SK-N-SH treated with all-trans-retinoic acid at 6 μM for 48 hours (cell line): ENCODE measurements at regions not wholly inside any gene's neighbourhood (a gene's known extent, or its start where the extent isn't known, plus 50 kb on each side); places are given as distances from the start of the nearest gene placed in this dataset.

Source experiments
- ATAC-seq: fragments of 200-7000 bp; cut with Tn5 transposase; 3 replicates; pipeline ENCODE4 v1.9.1; 2020; ENCODE audit warnings: mild to moderate bottlenecking, moderate library complexity
- ARNTL ChIP-seq: fragments of 450-650 bp; formaldehyde crosslinking; IDR thresholded peaks from 2 replicates; pipeline ENCODE4 v1.5.0; 2020; ENCODE audit warnings: low read depth, mild to moderate bottlenecking, moderate library complexity, borderline replicate concordance
- BACH2 ChIP-seq: fragments of 250-450 bp; sonication (Bioruptor Pico); IDR thresholded peaks from 2 replicates; pipeline ENCODE4 v1.9.0; 2021; ENCODE audit warnings: mild to moderate bottlenecking, borderline replicate concordance
- CSDC2 ChIP-seq: fragments of 250-450 bp; sonication (Bioruptor Pico); IDR thresholded peaks from 2 replicates; pipeline ENCODE4 v1.5.0; 2020; ENCODE audit warnings: mild to moderate bottlenecking, moderate library complexity
- ESRRG ChIP-seq: fragments of 250-450 bp; sonication (Bioruptor Pico); IDR thresholded peaks from 2 replicates; pipeline ENCODE4 v1.6.1; 2021; ENCODE audit warnings: mild to moderate bottlenecking
- GLIS3 ChIP-seq: fragments of 250-450 bp; sonication (Bioruptor Pico); IDR thresholded peaks from 2 replicates; pipeline ENCODE4 v1.5.0; 2020; ENCODE audit warnings: mild to moderate bottlenecking, moderate library complexity
- ISL1 ChIP-seq: fragments of 250-450 bp; sonication (Bioruptor Pico); IDR thresholded peaks from 2 replicates; pipeline ENCODE4 v2.1.2; 2022; ENCODE audit warnings: mild to moderate bottlenecking, moderate library complexity
- OSR1 ChIP-seq: fragments of 250-450 bp; sonication (Bioruptor Pico); IDR thresholded peaks from 2 replicates; pipeline ENCODE4 v1.8.0; 2022; ENCODE audit warnings: moderate library complexity, mild to moderate bottlenecking, inconsistent platforms
- PPARA ChIP-seq: fragments of 250-450 bp; sonication (Bioruptor Pico); IDR thresholded peaks from 2 replicates; pipeline ENCODE4 v1.5.0; 2020; ENCODE audit warnings: mild to moderate bottlenecking, borderline replicate concordance
- RARB ChIP-seq: fragments of 250-450 bp; sonication (Bioruptor Pico); IDR thresholded peaks from 2 replicates; pipeline ENCODE4 v1.8.0; 2021; ENCODE audit warnings: mild to moderate bottlenecking, moderate library complexity
- SNAI2 ChIP-seq: fragments of 250-450 bp; sonication (Bioruptor Pico); IDR thresholded peaks from 2 replicates; pipeline ENCODE4 v1.5.0; 2020; ENCODE audit warnings: mild to moderate bottlenecking, moderate library complexity
- TCF4 ChIP-seq: fragments of 250-450 bp; sonication (Bioruptor Pico); IDR thresholded peaks from 2 replicates; pipeline ENCODE4 v1.8.0; 2021; ENCODE audit warnings: mild to moderate bottlenecking, moderate library complexity, borderline replicate concordance
- ZC3H10 ChIP-seq: fragments of 250-450 bp; sonication (Bioruptor Pico); IDR thresholded peaks from 2 replicates; pipeline ENCODE4 v1.5.1; 2021; ENCODE audit warnings: mild to moderate bottlenecking, moderate library complexity
- ZFP3 ChIP-seq: fragments of 250-450 bp; sonication (Bioruptor Pico); IDR thresholded peaks from 2 replicates; pipeline ENCODE4 v1.5.0; 2020; ENCODE audit warnings: mild to moderate bottlenecking, moderate library complexity
- ZNF565 ChIP-seq: fragments of 450-650 bp; formaldehyde crosslinking; conservative IDR thresholded peaks from 2 replicates; pipeline ENCODE4 v1.5.0; 2020; ENCODE audit warnings: low read depth, mild to moderate bottlenecking, moderate library complexity
- ZNF70 ChIP-seq: fragments of 450-650 bp; formaldehyde crosslinking; IDR thresholded peaks from 2 replicates; pipeline ENCODE4 v1.5.0; 2020; ENCODE audit warnings: mild to moderate bottlenecking, moderate library complexity
- TF ChIP-seq, protein P1 (sequence below): fragments of 250-450 bp; sonication (Bioruptor Pico); IDR thresholded peaks from 2 replicates; pipeline ENCODE4 v1.5.1; 2021; ENCODE audit warnings: mild to moderate bottlenecking, moderate library complexity
- TF ChIP-seq, protein P2 (sequence below): fragments of 250-450 bp; sonication (Bioruptor Pico); IDR thresholded peaks from 2 replicates; pipeline ENCODE4 v1.5.1; 2020; ENCODE audit warnings: low read depth, mild to moderate bottlenecking, moderate library complexity
- TF ChIP-seq, protein P3 (sequence below): fragments of 250-450 bp; sonication (Bioruptor Pico); IDR thresholded peaks from 2 replicates; pipeline ENCODE4 v1.5.0; 2020; ENCODE audit warnings: mild to moderate bottlenecking, moderate library complexity
- TF ChIP-seq, protein P4 (sequence below): fragments of 250-450 bp; sonication (Bioruptor Pico); IDR thresholded peaks from 2 replicates; pipeline ENCODE4 v1.8.0; 2021; ENCODE audit warnings: low read depth, mild to moderate bottlenecking, moderate library complexity, borderline replicate concordance

DNA sequence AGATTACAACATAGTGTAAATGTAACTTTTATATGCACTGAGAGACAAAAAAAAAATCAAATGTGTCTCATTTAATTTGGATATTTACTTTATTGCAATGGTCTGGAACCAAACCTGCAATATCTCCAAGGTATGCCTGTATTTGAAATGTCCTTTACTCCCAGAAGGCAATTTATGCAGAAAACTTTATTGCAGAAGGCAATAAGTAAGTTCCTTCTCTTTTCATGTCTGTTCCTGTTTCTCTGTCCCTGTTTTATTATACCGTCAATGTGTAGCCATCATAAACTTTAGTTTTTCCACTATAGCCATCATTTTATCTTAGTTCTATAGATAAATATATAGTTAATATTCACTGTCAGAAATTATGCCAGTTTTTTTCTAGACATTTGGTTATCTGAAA is 513.1 kb upstream of the FAM98A start:
- ATAC-seq: no peak
- TF ChIP-seq, protein P1, sequence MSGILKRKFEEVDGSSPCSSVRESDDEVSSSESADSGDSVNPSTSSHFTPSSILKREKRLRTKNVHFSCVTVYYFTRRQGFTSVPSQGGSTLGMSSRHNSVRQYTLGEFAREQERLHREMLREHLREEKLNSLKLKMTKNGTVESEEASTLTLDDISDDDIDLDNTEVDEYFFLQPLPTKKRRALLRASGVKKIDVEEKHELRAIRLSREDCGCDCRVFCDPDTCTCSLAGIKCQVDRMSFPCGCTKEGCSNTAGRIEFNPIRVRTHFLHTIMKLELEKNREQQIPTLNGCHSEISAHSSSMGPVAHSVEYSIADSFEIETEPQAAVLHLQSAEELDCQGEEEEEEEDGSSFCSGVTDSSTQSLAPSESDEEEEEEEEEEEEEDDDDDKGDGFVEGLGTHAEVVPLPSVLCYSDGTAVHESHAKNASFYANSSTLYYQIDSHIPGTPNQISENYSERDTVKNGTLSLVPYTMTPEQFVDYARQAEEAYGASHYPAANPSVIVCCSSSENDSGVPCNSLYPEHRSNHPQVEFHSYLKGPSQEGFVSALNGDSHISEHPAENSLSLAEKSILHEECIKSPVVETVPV (CRISPR knock-in tag): no peak
- no peak for TF ChIP-seq OSR1 (CRISPR knock-in tag)
- TF ChIP-seq, protein P2, sequence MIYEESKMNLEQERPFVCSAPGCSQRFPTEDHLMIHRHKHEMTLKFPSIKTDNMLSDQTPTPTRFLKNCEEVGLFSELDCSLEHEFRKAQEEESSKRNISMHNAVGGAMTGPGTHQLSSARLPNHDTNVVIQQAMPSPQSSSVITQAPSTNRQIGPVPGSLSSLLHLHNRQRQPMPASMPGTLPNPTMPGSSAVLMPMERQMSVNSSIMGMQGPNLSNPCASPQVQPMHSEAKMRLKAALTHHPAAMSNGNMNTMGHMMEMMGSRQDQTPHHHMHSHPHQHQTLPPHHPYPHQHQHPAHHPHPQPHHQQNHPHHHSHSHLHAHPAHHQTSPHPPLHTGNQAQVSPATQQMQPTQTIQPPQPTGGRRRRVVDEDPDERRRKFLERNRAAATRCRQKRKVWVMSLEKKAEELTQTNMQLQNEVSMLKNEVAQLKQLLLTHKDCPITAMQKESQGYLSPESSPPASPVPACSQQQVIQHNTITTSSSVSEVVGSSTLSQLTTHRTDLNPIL (CRISPR knock-in tag): no peak
- no peak for TF ChIP-seq BACH2 (CRISPR knock-in tag)
- no peak for TF ChIP-seq ESRRG (CRISPR knock-in tag)
- TF ChIP-seq, protein P3, sequence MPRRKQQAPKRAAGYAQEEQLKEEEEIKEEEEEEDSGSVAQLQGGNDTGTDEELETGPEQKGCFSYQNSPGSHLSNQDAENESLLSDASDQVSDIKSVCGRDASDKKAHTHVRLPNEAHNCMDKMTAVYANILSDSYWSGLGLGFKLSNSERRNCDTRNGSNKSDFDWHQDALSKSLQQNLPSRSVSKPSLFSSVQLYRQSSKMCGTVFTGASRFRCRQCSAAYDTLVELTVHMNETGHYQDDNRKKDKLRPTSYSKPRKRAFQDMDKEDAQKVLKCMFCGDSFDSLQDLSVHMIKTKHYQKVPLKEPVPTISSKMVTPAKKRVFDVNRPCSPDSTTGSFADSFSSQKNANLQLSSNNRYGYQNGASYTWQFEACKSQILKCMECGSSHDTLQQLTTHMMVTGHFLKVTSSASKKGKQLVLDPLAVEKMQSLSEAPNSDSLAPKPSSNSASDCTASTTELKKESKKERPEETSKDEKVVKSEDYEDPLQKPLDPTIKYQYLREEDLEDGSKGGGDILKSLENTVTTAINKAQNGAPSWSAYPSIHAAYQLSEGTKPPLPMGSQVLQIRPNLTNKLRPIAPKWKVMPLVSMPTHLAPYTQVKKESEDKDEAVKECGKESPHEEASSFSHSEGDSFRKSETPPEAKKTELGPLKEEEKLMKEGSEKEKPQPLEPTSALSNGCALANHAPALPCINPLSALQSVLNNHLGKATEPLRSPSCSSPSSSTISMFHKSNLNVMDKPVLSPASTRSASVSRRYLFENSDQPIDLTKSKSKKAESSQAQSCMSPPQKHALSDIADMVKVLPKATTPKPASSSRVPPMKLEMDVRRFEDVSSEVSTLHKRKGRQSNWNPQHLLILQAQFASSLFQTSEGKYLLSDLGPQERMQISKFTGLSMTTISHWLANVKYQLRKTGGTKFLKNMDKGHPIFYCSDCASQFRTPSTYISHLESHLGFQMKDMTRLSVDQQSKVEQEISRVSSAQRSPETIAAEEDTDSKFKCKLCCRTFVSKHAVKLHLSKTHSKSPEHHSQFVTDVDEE (CRISPR knock-in tag): no peak
- no peak for TF ChIP-seq TCF4 (CRISPR knock-in tag)
- TF ChIP-seq ISL1 (CRISPR knock-in tag): no peak
- TF ChIP-seq PPARA (CRISPR knock-in tag): no peak
- no peak for TF ChIP-seq CSDC2 (CRISPR knock-in tag)
- no peak for TF ChIP-seq ZC3H10
- TF ChIP-seq RARB: no peak
- TF ChIP-seq ZNF70 (CRISPR knock-in tag): no peak
- no peak for TF ChIP-seq GLIS3
- no peak for TF ChIP-seq ARNTL
- no peak for TF ChIP-seq ZNF565 (CRISPR knock-in tag)
- TF ChIP-seq SNAI2: no peak

DNA sequence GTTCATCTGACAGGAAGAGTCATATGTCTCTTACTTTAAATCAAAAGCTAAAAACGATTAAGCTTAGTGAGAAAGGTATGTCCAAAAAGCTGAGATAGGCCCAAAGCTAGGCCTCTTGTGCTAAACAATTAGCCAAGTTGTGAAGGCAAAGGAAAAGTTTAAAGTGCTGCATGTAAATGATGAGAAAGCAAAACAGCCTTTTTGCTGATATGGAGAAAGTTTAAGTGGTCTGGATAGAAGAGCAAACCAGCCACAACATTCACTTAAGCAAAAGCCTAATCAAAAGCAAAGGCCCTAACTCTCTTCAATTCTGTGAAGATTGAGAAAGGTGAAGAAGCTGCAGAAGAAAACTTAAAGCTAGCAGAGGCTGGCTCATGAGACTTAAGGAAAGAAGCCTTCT is 511.3 kb upstream of the FAM98A start:
- ATAC-seq: no peak
- TF ChIP-seq ISL1 (CRISPR knock-in tag): no peak
- TF ChIP-seq RARB: no peak
- TF ChIP-seq, protein P1 (CRISPR knock-in tag): no peak
- TF ChIP-seq PPARA (CRISPR knock-in tag): no peak
- TF ChIP-seq, protein P4, sequence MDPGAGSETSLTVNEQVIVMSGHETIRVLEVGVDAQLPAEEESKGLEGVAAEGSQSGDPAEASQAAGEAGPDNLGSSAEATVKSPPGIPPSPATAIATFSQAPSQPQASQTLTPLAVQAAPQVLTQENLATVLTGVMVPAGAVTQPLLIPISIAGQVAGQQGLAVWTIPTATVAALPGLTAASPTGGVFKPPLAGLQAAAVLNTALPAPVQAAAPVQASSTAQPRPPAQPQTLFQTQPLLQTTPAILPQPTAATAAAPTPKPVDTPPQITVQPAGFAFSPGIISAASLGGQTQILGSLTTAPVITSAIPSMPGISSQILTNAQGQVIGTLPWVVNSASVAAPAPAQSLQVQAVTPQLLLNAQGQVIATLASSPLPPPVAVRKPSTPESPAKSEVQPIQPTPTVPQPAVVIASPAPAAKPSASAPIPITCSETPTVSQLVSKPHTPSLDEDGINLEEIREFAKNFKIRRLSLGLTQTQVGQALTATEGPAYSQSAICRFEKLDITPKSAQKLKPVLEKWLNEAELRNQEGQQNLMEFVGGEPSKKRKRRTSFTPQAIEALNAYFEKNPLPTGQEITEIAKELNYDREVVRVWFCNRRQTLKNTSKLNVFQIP (CRISPR knock-in tag): no peak
- TF ChIP-seq GLIS3: no peak
- TF ChIP-seq, protein P2 (CRISPR knock-in tag): no peak
- no peak for TF ChIP-seq TCF4 (CRISPR knock-in tag)
- TF ChIP-seq ZNF70 (CRISPR knock-in tag): no peak
- no peak for TF ChIP-seq ARNTL
- TF ChIP-seq ZFP3 (CRISPR knock-in tag): no peak
- TF ChIP-seq, protein P3 (CRISPR knock-in tag): no peak
- TF ChIP-seq ESRRG (CRISPR knock-in tag): no peak
